GM13976 (cell line): ENCODE measurements at regions not wholly inside any gene's neighbourhood (a gene's known extent, or its start where the extent isn't known, plus 50 kb on each side); places are given as distances from the start of the nearest gene placed in this dataset.

Source experiments
- DNase-seq: peaks from one replicate; pipeline ENCODE4 v3.0.0; 2012; ENCODE audit warnings: low spot score
- in situ Hi-C: fragments of 300-500 bp; cut with MboI; formaldehyde crosslinking; loops from one replicate; pipeline ENCODE4 v1.12.0; 2022; ENCODE audit warnings: low sequenced_read_pairs, mixed read lengths, inconsistent platforms; ENCODE audit not compliant: unreplicated experiment
- TF ChIP-seq, protein P1 (sequence below): IDR thresholded peaks from 2 replicates; pipeline ENCODE4 v1.5.1; 2012; ENCODE audit warnings: borderline replicate concordance, mild to moderate bottlenecking; ENCODE audit not compliant: insufficient read depth; ENCODE audit errors: extremely low read depth, missing control alignments, control extremely low read depth

DNA sequence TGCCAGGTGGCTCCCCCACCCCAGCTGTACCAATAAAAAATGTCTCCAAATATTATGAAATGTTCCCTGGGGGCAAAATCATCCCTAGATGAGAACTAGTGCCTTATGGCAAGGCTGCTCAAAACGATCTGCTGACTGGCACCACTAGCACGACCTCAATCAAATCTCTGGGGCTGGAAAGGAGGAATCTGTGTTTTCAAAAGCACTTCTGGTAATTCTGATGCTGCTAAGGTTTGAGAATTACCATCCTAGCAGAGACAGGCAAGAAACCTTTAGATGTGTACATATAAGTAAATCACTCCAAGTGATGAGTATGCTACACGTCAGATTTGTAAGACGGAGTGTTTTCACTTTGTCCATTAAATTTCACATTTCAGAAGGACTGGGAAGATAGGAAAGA, 360.1 kb upstream of the THRB start:
- DNase-seq: no peak
- TF ChIP-seq, protein P1, sequence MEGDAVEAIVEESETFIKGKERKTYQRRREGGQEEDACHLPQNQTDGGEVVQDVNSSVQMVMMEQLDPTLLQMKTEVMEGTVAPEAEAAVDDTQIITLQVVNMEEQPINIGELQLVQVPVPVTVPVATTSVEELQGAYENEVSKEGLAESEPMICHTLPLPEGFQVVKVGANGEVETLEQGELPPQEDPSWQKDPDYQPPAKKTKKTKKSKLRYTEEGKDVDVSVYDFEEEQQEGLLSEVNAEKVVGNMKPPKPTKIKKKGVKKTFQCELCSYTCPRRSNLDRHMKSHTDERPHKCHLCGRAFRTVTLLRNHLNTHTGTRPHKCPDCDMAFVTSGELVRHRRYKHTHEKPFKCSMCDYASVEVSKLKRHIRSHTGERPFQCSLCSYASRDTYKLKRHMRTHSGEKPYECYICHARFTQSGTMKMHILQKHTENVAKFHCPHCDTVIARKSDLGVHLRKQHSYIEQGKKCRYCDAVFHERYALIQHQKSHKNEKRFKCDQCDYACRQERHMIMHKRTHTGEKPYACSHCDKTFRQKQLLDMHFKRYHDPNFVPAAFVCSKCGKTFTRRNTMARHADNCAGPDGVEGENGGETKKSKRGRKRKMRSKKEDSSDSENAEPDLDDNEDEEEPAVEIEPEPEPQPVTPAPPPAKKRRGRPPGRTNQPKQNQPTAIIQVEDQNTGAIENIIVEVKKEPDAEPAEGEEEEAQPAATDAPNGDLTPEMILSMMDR: no peak
- in situ Hi-C loops: no loop called here

DNA sequence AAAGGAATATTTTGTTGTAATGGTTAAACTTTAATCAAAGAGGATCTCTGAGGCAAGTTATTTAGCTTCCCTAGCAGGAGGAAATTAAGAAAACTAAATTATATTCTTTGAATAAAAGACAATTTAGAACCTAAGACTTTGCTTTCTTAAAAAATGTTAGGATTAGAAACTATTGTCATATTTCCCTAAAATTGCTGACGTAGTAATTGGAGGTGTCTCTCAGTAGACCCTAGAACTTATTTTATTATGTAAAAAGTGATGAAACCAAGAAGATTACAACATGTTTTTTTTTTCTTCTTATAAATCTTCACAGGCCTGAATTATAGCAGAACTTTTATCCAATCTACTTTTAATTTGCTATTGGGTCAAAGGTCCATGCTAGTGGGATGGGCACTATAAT, 363.3 kb upstream of the THRB start:
- in situ Hi-C loops: no loop called here
- TF ChIP-seq, protein P1: no peak
- no peak for DNase-seq

DNA sequence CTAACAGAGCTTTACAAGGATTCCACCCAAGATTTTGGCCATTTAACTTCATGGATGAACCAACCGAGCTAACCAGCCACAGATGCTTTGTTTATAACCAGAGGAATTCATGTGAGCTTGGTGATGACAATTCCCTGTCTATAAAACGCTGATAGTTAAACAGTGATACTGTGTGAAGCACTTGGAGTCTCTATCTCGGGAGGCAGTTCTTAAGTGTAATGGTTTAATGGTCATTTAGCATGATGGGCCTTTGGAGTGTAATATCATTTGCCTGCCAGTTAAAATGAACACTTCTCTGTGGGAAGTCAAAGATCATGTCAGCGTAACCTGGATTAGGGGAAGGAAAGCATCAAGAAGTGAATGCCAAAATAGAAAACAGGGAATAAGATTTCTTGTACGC, 368.6 kb upstream of the THRB start:
- no peak for DNase-seq
- in situ Hi-C loops: no loop called here
- TF ChIP-seq, protein P1: no peak

DNA sequence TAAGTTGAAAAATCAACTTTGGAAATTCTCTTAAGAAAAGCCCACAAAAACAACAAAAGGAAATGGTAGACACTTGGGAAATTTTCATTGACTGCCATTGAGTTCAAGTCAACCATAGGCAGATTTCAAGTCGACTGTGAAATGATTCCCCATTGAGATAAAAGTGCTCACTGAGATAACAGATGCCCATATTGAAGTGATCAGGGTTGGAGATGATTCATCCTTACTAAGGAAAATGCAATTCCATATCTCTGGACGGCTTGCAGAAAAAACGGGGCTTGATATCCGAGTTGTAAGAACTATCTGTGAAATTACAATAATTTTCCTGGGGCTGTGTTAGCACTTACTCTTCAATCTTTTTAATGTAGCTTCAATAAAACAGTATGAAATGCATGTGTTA, 373.1 kb upstream of the THRB start:
- in situ Hi-C loops: no loop called here
- no peak for DNase-seq
- TF ChIP-seq, protein P1: no peak

DNA sequence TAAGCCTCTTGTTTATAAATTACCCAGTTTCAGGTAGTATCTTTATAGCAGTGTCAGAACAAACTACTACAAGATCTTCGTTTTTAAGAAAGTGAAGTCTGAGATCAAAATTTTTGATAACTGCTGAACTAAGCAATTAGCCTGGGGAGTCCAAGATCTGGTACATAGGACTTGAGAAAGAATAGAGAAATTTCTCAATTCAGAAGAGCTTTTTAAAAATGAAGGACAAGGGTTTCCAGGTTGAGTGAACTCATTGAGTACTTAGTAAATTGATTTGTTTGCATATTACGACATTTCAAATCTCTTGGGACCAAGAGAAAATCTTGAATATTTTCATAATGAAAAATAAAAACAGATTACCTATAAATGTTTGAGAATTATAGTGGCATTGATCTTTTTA, 386.6 kb upstream of the THRB start:
- in situ Hi-C loops: no loop called here
- no peak for DNase-seq
- TF ChIP-seq, protein P1: no peak

DNA sequence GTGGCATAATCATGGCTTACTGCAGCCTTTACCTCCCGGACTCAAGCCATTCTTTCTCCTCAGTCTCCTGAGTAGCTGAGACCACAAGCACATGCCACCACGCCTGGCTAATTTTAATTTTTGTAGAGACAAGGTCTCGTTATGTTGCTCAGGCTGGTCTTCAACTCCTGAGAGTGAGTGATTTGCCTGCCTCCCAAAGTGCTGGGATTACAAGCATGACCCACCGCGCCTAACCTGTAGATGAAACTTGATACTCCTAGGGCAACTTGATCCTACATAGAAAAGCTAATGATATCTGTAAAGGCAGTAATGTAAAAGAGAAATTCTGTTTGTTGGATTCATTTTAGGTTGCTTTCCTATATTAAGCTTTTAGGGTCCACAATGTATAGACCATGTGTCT, 391.9 kb upstream of the THRB start:
- TF ChIP-seq, protein P1: no peak
- DNase-seq: no peak
- in situ Hi-C loops: no loop called here

DNA sequence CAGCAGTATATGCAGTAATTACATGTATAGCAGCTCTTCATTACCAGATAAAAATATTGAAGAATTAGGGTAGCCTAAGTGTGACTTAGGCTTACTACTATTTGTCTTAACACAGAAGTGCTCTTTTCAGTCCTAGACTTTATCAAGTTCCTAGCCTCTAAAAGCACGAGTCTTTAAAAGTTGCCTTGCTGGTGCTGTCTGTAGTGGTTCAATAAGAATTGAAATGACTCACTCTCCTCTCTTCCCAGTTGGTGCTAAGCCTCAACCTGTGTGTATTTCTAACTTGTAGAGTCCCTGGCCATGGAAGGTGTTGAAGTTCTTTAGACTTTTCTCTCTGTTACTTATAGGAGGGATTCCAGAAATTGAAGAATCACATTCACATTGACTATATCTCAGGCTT, 395.4 kb upstream of the THRB start:
- in situ Hi-C loops: no loop called here

More for the DNA sequence above, 395.4 kb upstream of the THRB start:
- TF ChIP-seq, protein P1: no peak
- DNase-seq: no peak
